NB4 (cell line): ENCODE measurements at regions not wholly inside any gene's neighbourhood (a gene's known extent, or its start where the extent isn't known, plus 50 kb on each side); places are given as distances from the start of the nearest gene placed in this dataset.

ENCODE experiments used
- DNase-seq: peaks from one replicate; pipeline ENCODE4 v3.0.0; 2010; ENCODE audit warnings: low read depth
- H3K4me3 ChIP-seq: one replicate; pipeline ENCODE4 v1.5.1; 2011; ENCODE audit warnings: mild to moderate bottlenecking, low read depth, low read length, moderate library complexity
- MAX ChIP-seq: IDR thresholded peaks from 2 replicates; pipeline ENCODE4 v1.6.1; 2011; ENCODE audit warnings: low read depth, low read length
- MYC ChIP-seq: IDR thresholded peaks from 2 replicates; pipeline ENCODE4 v1.6.1; 2011; ENCODE audit warnings: low read depth, low read length
- POLR2A ChIP-seq: IDR thresholded peaks from 2 replicates; pipeline ENCODE4 v1.6.1; 2011; ENCODE audit warnings: mild to moderate bottlenecking; ENCODE audit not compliant: insufficient read length; ENCODE audit errors: extremely low read depth
- TF ChIP-seq, protein P1 (sequence below): IDR thresholded peaks from one replicate; pipeline ENCODE4 v1.5.1; 2012; ENCODE audit warnings: low read depth, low read length

- no peak overlapping the region for H3K4me3 ChIP-seq
- TF ChIP-seq, protein P1, sequence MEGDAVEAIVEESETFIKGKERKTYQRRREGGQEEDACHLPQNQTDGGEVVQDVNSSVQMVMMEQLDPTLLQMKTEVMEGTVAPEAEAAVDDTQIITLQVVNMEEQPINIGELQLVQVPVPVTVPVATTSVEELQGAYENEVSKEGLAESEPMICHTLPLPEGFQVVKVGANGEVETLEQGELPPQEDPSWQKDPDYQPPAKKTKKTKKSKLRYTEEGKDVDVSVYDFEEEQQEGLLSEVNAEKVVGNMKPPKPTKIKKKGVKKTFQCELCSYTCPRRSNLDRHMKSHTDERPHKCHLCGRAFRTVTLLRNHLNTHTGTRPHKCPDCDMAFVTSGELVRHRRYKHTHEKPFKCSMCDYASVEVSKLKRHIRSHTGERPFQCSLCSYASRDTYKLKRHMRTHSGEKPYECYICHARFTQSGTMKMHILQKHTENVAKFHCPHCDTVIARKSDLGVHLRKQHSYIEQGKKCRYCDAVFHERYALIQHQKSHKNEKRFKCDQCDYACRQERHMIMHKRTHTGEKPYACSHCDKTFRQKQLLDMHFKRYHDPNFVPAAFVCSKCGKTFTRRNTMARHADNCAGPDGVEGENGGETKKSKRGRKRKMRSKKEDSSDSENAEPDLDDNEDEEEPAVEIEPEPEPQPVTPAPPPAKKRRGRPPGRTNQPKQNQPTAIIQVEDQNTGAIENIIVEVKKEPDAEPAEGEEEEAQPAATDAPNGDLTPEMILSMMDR: no peak
- TF ChIP-seq MAX: no peak
- TF ChIP-seq MYC: no peak
- TF ChIP-seq POLR2A: no peak
- no peak for DNase-seq
Measured at GRCh38 chr3:124075753-124076152, 83.8 kb upstream of the ROPN1 start.

DNA sequence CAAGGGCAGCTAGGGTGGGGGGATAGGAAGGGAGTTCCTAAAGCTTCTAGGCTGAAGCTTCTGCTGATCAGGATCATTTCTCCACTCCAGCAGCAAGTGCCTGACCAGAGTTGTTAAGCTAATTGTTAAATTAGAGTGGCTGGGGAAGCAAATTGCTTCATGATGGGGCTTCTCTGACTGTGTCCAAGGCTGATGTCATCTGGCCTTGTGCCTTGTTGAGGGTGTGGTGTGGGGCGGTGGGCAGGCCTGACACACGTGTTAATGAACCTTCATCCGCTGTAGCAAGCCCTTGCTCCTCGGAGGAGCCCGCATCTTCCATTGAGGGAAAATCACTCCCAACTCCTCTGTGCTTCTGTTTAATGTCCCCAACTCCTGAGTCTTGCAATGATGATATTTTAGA, 84.3 kb upstream of the ROPN1 start:
- H3K4me3 ChIP-seq: no peak overlapping the region
- TF ChIP-seq MYC: no peak
- no peak for TF ChIP-seq POLR2A
- TF ChIP-seq, protein P1: no peak
- TF ChIP-seq MAX: no peak
- no peak for DNase-seq

DNA sequence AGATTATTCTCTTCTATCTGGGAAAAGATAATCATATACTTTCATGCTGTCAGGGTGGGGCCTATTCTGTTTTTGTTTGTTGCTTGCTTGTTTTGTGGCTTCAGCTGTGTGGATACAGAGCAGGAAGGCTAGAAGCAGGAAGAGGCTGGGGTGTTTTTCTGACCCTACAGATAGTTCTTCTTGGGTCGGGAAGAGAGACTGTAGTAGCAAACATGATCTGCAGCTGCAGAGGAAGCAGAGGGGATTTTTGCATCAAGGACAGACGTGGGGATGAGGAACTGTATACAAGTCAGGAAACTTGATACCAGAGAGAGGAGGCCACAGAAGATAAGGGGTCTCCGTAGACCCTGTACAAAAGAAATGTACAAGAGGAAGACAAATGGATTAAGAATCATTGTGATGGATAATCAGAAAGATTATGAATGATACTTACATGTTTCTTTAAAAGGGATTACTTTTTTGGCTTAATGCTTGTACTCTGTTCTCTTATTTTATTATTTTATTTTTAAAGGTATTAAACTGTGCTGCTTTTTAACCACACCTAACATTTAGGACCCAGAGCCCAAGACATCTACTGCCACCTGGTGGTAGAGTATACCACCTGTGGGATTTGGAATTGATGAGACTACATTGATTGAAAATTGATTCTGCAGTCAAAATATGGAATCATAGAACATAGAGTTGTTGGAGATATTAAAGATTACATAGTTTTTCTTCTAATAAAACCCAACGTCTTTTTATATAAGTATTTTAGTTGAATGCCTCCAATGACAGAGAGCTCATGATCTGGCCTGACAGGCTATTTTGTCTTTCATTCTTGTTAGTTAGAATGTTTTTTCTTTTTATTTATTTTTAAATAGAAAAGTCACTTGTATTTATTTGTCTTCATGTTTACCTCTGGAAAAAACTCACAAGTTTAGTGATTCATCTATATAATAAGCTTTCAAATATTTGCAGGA, 87.3 kb upstream of the ROPN1 start:
- no peak overlapping the region for H3K4me3 ChIP-seq
- TF ChIP-seq MYC (no peak), MAX (no peak), POLR2A (no peak)
- TF ChIP-seq, protein P1: peak; percentile 62
- DNase-seq: peak; percentile 31

GRCh38 chr3:124079912-124080276, 88.0 kb upstream of the ROPN1 start:
- no peak for TF ChIP-seq POLR2A
- TF ChIP-seq MAX: no peak
- TF ChIP-seq, protein P1: no peak
- no peak for TF ChIP-seq MYC
- H3K4me3 ChIP-seq: no peak overlapping the region
- no peak for DNase-seq

DNA sequence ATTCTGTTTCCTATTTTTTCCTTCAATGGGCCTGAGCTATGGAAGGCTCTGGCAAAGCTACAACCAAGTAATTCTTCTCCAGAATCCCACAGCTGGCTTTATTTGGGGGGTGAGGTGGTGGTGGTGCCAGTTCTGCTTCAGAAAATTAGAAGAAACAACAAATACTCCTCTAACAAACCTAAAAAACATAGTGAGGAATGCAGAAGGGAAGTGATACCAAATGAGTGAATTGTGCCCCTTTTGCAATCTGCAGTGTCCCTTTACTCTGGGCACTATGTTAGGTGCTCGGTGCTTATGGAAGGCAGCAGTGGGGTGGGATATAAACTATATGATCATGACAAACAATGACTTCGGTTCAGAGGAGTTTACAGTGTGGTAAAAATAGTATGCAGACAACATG, 90.4 kb upstream of the ROPN1 start:
- TF ChIP-seq MAX: no peak
- no peak for TF ChIP-seq POLR2A
- TF ChIP-seq MYC: no peak
- TF ChIP-seq, protein P1: no peak
- H3K4me3 ChIP-seq: no peak overlapping the region
- DNase-seq: no peak
